ENCODE measurements at regions not wholly inside any gene's neighbourhood (a gene's known extent, or its start where the extent isn't known, plus 50 kb on each side); places are given as distances from the start of the nearest gene placed in this dataset.

DNA sequence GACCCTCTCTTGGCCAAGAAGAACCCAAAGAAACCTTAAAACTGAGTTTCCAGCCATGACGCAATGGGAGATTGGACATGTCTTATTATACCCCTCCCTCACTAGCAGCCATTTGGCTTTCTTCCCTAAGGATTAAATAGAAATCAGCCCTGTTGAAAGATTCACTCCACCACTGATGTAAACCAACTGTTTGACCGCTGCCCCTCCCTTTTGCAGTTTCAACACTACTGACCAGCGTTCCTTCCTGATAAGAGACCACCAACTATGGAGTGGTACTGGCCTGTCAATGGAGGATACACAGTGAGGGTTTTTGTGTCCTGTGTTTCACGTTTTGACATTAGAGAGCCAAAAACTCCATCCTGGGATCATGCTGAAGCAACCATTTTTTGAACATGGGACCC, 53.2 kb upstream of the CD2AP start:
- no peak overlapping the region for H2AK5ac ChIP-seq (ENCODE audit: low read depth, low read length)
- ChIA-PET POLR2A (ENCODE audit: unreplicated experiment) (no interaction called here), CTCF (no interaction called here)
- H3K18ac ChIP-seq (ENCODE audit: low read depth, low read length): no peak overlapping the region
- H3K4me1 ChIP-seq (ENCODE audit: control insufficient read depth, insufficient read depth, low read length): no peaks in the 10 kb centered on the region
- no peak overlapping the region for H3K56ac ChIP-seq (ENCODE audit: extremely low read depth, insufficient read depth, low read length)
- H3K27me3 ChIP-seq (ENCODE audit: control insufficient read depth, insufficient read depth, low read length): no peaks in the 10 kb centered on the region
- H2AFZ ChIP-seq (replicated peaks; ENCODE audit: low read length, poor library complexity): no peak overlapping the region
- H4K91ac ChIP-seq (ENCODE audit: insufficient read depth, low read depth, low read length): no peak overlapping the region
- H4K5ac ChIP-seq (ENCODE audit: low read depth, low read length): no peak overlapping the region
- H3K4me3 ChIP-seq (ENCODE audit: insufficient read depth, low read depth, low read length): no peak overlapping the region
- no peak overlapping the region for H2BK120ac ChIP-seq (ENCODE audit: low read depth, low read length)
- H2BK15ac ChIP-seq (ENCODE audit: low read depth, low read length): no peak overlapping the region
- dilution Hi-C loops (cut with HindIII; ENCODE audit: low sequenced_read_pairs, unreplicated experiment) (no loop called here), intact Hi-C loops (cut with micrococcal nuclease) (no loop called here), in situ Hi-C loops (cut with MboI; ENCODE audit: low sequenced_read_pairs) (no loop called here)
- H2BK5ac ChIP-seq (ENCODE audit: low read depth, low read length, poor library complexity, severe bottlenecking): no peak overlapping the region
- no peaks in the 10 kb centered on the region for H3K79me1 ChIP-seq (ENCODE audit: low read depth in 1 of 2, low read length in 2 of 2)
- no peak overlapping the region for H4K8ac ChIP-seq (ENCODE audit: low read depth in 2 of 2, low read length in 2 of 2)
- no peak overlapping the region for H3K14ac ChIP-seq (replicated peaks; ENCODE audit: low read depth, low read length)
- TF ChIP-seq RFX5 (IDR thresholded peaks at IDR 0.05; ENCODE audit: low read depth, low read length): no peak
- no peak for TF ChIP-seq MXI1 (IDR thresholded peaks at IDR 0.05; ENCODE audit: borderline replicate concordance, low read depth, low read length)
- TF ChIP-seq NFE2L2 (IDR thresholded peaks at IDR 0.05; ENCODE audit: low read depth, low read length): no peak
- TF ChIP-seq CHD1 (IDR thresholded peaks at IDR 0.05; ENCODE audit: low read depth, low read length): no peak
- TF ChIP-seq SMC3 (IDR thresholded peaks at IDR 0.05; ENCODE audit: low read depth, low read length): no peak
- no peak for TF ChIP-seq MAZ (IDR thresholded peaks at IDR 0.05; ENCODE audit: borderline replicate concordance, low read depth, low read length)
- no peak for TF ChIP-seq BHLHE40 (IDR thresholded peaks at IDR 0.05; ENCODE audit: low read depth, low read length)
- TF ChIP-seq CEBPB (IDR thresholded peaks at IDR 0.05; ENCODE audit: low read depth, low read length): no peak
- no peak for TF ChIP-seq RCOR1 (IDR thresholded peaks at IDR 0.05; ENCODE audit: insufficient replicate concordance, low read length)
- TF ChIP-seq MAFK (IDR thresholded peaks at IDR 0.05; ENCODE audit: low read depth, low read length): no peak
- no peak for TF ChIP-seq POLR2A (IDR thresholded peaks at IDR 0.05; ENCODE audit: low read depth, low read length)
- no peak for TF ChIP-seq RAD21 (IDR thresholded peaks at IDR 0.05; ENCODE audit: low read length)
- TF ChIP-seq ELK1 (IDR thresholded peaks at IDR 0.05; ENCODE audit: borderline replicate concordance, low read depth, low read length): no peak
- no peak for TF ChIP-seq FOS (IDR thresholded peaks at IDR 0.05; ENCODE audit: low read depth, low read length)
- TF ChIP-seq, protein P1, sequence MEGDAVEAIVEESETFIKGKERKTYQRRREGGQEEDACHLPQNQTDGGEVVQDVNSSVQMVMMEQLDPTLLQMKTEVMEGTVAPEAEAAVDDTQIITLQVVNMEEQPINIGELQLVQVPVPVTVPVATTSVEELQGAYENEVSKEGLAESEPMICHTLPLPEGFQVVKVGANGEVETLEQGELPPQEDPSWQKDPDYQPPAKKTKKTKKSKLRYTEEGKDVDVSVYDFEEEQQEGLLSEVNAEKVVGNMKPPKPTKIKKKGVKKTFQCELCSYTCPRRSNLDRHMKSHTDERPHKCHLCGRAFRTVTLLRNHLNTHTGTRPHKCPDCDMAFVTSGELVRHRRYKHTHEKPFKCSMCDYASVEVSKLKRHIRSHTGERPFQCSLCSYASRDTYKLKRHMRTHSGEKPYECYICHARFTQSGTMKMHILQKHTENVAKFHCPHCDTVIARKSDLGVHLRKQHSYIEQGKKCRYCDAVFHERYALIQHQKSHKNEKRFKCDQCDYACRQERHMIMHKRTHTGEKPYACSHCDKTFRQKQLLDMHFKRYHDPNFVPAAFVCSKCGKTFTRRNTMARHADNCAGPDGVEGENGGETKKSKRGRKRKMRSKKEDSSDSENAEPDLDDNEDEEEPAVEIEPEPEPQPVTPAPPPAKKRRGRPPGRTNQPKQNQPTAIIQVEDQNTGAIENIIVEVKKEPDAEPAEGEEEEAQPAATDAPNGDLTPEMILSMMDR (conservative IDR thresholded peaks at IDR 0.05; ENCODE audit: low read depth, low read length): no peak
- no peak overlapping the region for H3K4me2 ChIP-seq (ENCODE audit: low read depth, low read length)
- no peak overlapping the region for H3K4ac ChIP-seq (ENCODE audit: low read depth, low read length)
- no peak overlapping the region for H3K27ac ChIP-seq (ENCODE audit: insufficient read depth, low read length)
- H3K9me3 ChIP-seq (ENCODE audit: control insufficient read depth, insufficient read depth, low read length): 0 out of 2 replicates have a peak, but pooled peaks cover 2% of the 10 kb centered on the region
- BruUV-seq (replicated peaks): no TSS peak
- no peak overlapping the region for H2AK9ac ChIP-seq (replicated peaks; ENCODE audit: low read depth, low read length, poor library complexity)
- no peak overlapping the region for H3K23ac ChIP-seq (ENCODE audit: low read depth, low read length)
- H4K20me1 ChIP-seq (ENCODE audit: insufficient read depth, low read length): no peaks in the 10 kb centered on the region
- H2BK20ac ChIP-seq (ENCODE audit: low read depth, low read length): no peak overlapping the region
- no peaks in the 10 kb centered on the region for H3K36me3 ChIP-seq (ENCODE audit: control insufficient read depth, insufficient read depth, low read length)
- no peaks in the 10 kb centered on the region for H3K9me1 ChIP-seq (ENCODE audit: insufficient read depth, low read length)
- WGBS, 2 experiments (ENCODE audit: extremely low coverage in 2 of 2, insufficient read length in 1 of 2): no CpG with 5 or more reads among the region's 4 CpGs
- DNase-seq (no peak), ATAC-seq (ENCODE audit: low read depth) (no peak)
- H3K9ac ChIP-seq (ENCODE audit: low read depth, low read length): no peak overlapping the region

Measured in IMR-90 (cell line).